DOHH2 (cell line): ENCODE measurements at regions not wholly inside any gene's neighbourhood (a gene's known extent, or its start where the extent isn't known, plus 50 kb on each side); places are given as distances from the start of the nearest gene placed in this dataset.

Source experiments
- H3F3A ChIP-seq: fragments of 200-600 bp; sonication (generic), shearing (Covaris generic); 2 replicates; pipeline ENCODE4 v1.6.0; 2016; ENCODE audit warnings: antibody characterized with exemption, mild to moderate bottlenecking; ENCODE audit not compliant: control insufficient read depth, insufficient read depth
- H3K27ac ChIP-seq: fragments of 200-600 bp; sonication (generic); 2 replicates; pipeline ENCODE4 v1.5.1; 2014; ENCODE audit warnings: low read depth, mild to moderate bottlenecking, low read length, moderate library complexity
- H3K27me3 ChIP-seq: fragments of 200-600 bp; sonication (generic); 2 replicates; pipeline ENCODE4 v1.6.1; 2014; ENCODE audit warnings: mild to moderate bottlenecking, low read length, mixed read lengths; ENCODE audit not compliant: control insufficient read depth
- H3K36me3 ChIP-seq: fragments of 200-600 bp; sonication (generic); 2 replicates; pipeline ENCODE4 v1.6.1; 2014; ENCODE audit warnings: mild to moderate bottlenecking, low read length, moderate library complexity, mixed read lengths; ENCODE audit not compliant: control insufficient read depth
- H3K4me1 ChIP-seq: fragments of 200-600 bp; sonication (generic); 2 replicates; pipeline ENCODE4 v1.6.1; 2014; ENCODE audit warnings: mild to moderate bottlenecking, low read length, mixed read lengths; ENCODE audit not compliant: control insufficient read depth
- H3K4me2 ChIP-seq: fragments of 200-600 bp; sonication (generic); 2 replicates; pipeline ENCODE4 v1.6.0; 2014; ENCODE audit warnings: mild to moderate bottlenecking, low read length, moderate library complexity
- H3K4me3 ChIP-seq: fragments of 200-600 bp; sonication (generic); 2 replicates; pipeline ENCODE4 v1.5.1; 2014; ENCODE audit warnings: mild to moderate bottlenecking, low read length, mixed read lengths
- H3K79me2 ChIP-seq: fragments of 200-600 bp; sonication (generic); 2 replicates; pipeline ENCODE4 v1.6.1; 2014; ENCODE audit warnings: mild to moderate bottlenecking, low read length, mixed read lengths; ENCODE audit not compliant: control insufficient read depth
- H3K9me2 ChIP-seq: fragments of 200-600 bp; sonication (generic); replicated peaks from 2 replicates; pipeline ENCODE4 v1.6.1; 2014; ENCODE audit warnings: mild to moderate bottlenecking, low read length, mixed read lengths; ENCODE audit not compliant: control insufficient read depth
- H3K9me3 ChIP-seq: fragments of 200-600 bp; sonication (generic); 2 replicates; pipeline ENCODE4 v1.6.1; 2014; ENCODE audit warnings: antibody characterized with exemption, low read length, mixed read lengths; ENCODE audit not compliant: control insufficient read depth, insufficient read depth
- H4K20me1 ChIP-seq: fragments of 200-600 bp; sonication (generic); 2 replicates; pipeline ENCODE4 v1.6.0; 2014; ENCODE audit warnings: low read depth, mild to moderate bottlenecking, antibody characterized with exemption, low read length, moderate library complexity; ENCODE audit not compliant: control insufficient read depth, insufficient read depth
- CTCF ChIP-seq: fragments of 200-600 bp; sonication (generic); IDR thresholded peaks from one replicate; pipeline ENCODE4 v1.5.1; 2014; ENCODE audit warnings: antibody characterized with exemption, mild to moderate bottlenecking, low read depth, low read length; ENCODE audit not compliant: poor library complexity, severe bottlenecking
- EZH2phosphoT487 ChIP-seq: fragments of 200-600 bp; sonication (generic); IDR thresholded peaks from 2 replicates; pipeline ENCODE4 v1.6.1; 2017; ENCODE audit warnings: borderline replicate concordance, mild to moderate bottlenecking, antibody characterized with exemption, low read length, moderate library complexity, mixed read lengths

GRCh38 chr10:63919575-63920279 lies 398.5 kb downstream of the REEP3 start:
- Histone ChIP-seq H4K20me1 (no peaks in the 10 kb centered on the region), H3K9me3 (no peaks in the 10 kb centered on the region), H3K4me3 (no peak overlapping the region), H3K27me3 (peaks cover 5% of the 10 kb centered on the region; the same call in 1 of the 2 replicates), H3K4me2 (no peak overlapping the region), H3K4me1 (no peaks in the 10 kb centered on the region), H3K9me2 (no peaks in the 10 kb centered on the region), H3K79me2 (no peaks in the 10 kb centered on the region), H3K27ac (no peak overlapping the region), H3F3A (no peaks in the 10 kb centered on the region), H3K36me3 (no peaks in the 10 kb centered on the region)
- no peak for TF ChIP-seq EZH2phosphoT487
- no peak for TF ChIP-seq CTCF

GRCh38 chr10:63920926-63921325 lies 399.7 kb downstream of the REEP3 start:
- Histone ChIP-seq H3F3A (no peaks in the 10 kb centered on the region), H3K79me2 (no peaks in the 10 kb centered on the region), H3K4me3 (no peak overlapping the region), H3K4me1 (no peaks in the 10 kb centered on the region), H3K4me2 (no peak overlapping the region), H3K9me3 (no peaks in the 10 kb centered on the region), H3K27me3 (peaks cover 3% of the 10 kb centered on the region; the same call in 1 of the 2 replicates), H4K20me1 (no peaks in the 10 kb centered on the region), H3K36me3 (no peaks in the 10 kb centered on the region), H3K9me2 (no peaks in the 10 kb centered on the region), H3K27ac (no peak overlapping the region)
- TF ChIP-seq EZH2phosphoT487 (no peak), CTCF (no peak)

- no peaks in the 10 kb centered on the region for H3K9me3 ChIP-seq
- no peak overlapping the region for H3K4me2 ChIP-seq
- H3K4me3 ChIP-seq = no peak overlapping the region
- no peaks in the 10 kb centered on the region for H3K79me2 ChIP-seq
- H3F3A ChIP-seq = no peaks in the 10 kb centered on the region
- no peaks in the 10 kb centered on the region for H3K4me1 ChIP-seq
- H3K9me2 ChIP-seq = no peaks in the 10 kb centered on the region
- H3K36me3 ChIP-seq = no peaks in the 10 kb centered on the region
- H3K27me3 ChIP-seq = peaks cover 3% of the 10 kb centered on the region; the same call in 1 of the 2 replicates
- H4K20me1 ChIP-seq = no peaks in the 10 kb centered on the region
- TF ChIP-seq CTCF = no peak
- no peak for TF ChIP-seq EZH2phosphoT487
- H3K27ac ChIP-seq = no peak overlapping the region
Observed at GRCh38 chr10:63921908-63922467, 400.8 kb downstream of the REEP3 start.
